CD1c-positive myeloid dendritic cell (primary cell): ENCODE measurements at regions not wholly inside any gene's neighbourhood (a gene's known extent, or its start where the extent isn't known, plus 50 kb on each side); places are given as distances from the start of the nearest gene placed in this dataset.
A peak's percentile ranks its signal among the peaks of the same experiment; 100 is the strongest.

Source experiments
- DNase-seq: peaks from one replicate; pipeline ENCODE4 v3.0.0-alpha.2; 2016; ENCODE audit errors: extremely low spot score

DNA sequence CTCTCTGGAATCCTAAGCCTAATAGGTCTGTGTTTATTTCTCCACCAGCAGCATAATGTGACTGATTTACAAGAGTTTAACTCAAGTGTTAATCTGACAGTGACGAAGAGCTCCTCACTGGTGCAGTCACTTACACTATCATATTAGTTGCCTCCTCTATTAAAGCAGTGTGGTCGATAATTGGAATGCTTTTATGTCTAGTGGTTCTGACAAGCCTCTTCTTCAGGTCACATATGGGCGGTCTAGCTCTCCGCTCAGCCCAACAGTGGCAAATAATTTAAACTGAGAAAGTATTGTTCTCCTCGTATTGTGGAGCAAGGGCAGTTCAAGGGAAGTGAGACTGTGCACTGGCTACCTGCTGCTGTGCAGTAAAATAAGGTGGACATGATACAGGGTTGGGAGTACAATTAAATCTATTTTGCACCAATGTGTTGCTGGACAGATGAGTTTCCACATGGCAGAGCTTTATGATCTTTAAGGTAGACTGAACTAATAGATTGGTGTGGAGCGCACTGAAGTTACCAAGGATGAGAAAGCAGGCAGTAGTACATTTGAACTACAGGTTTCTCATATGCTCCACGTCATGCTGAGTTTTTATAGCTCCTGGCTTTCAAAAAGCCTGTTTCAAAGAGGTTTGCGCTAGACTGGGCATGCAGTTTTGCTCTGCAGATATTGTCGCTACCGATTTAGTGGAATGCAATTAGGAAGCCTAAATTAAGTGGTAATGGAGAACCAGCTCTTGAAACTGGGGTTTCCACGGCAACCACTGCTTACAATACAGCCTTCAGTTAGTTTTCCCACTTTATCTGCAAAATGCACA is 151.7 kb upstream of the POU3F3 start:
- DNase-seq: no peak

DNA sequence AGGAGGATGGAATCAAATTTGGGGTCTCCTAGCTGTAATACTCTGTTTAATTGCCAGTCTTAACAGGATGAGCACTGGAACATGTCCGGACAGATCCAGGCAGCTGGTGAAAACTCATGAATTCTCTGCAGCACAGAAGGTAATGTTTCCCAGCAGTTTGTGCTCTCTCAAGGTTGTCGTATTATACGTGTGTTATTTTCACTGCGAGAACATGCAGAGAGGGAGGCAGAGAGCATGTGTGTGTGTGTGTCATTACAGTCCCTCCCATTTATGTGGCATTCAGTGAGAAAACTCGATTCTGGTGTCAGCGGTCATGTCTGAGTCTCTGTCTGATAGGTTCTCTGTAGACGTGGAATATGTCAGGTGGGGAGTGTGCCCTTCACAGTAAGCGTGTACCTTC is 150.2 kb upstream of the POU3F3 start:
- DNase-seq: no peak

DNA sequence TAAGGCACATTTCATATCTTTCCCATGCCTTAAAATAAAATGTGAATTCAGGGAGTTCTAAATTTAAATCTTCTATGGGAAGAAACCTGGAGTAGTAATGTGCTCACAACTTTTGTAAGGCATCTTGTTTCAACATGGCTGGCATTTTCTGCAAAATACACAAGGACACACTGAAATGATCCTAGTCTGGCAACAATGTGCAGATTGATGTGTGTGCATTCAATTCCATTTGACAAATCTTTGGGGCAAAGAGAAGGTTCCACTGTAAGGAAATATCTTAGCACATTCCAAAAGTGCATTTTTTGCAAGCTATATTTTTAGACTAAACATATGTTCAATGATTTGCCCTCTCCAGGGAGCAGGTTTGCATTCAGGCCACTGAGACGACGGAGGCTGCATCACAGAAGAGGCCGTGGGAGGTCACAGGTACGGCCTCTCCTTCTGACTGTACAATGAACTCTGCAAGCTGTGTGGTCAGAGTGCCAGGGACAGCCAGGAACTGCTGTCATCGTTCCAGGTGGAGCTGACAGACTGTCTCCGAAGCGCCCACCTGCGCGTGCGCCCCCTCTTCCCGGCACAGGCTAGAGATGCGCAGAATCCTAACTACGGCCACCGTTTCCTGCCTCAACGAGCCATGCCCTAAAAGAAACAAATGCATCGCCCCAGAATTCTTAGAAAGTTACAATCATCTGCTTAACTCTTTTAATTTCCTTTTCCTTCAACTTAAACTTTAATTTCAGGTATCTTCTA is 149.2 kb upstream of the POU3F3 start:
- DNase-seq: no peak

DNA sequence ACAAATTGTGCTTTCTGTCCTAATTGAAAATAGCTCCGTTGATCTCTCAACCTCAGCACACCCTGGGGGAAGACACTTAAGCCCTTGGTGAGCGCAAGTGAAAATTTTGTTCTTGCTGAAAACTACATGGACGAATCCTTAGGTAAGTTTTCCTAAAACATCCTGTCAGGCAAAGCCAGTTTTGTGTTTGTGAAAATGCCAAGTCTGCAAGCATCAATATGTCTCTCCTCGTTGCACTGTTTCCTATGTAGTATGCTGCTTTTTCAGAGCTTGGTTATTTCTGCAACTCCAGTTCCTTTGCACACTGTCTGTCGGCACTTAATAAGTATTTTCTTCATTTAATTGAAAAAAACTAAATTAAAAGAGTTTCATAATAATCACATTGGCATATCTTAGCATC is 146.9 kb upstream of the POU3F3 start:
- DNase-seq: no peak

DNA sequence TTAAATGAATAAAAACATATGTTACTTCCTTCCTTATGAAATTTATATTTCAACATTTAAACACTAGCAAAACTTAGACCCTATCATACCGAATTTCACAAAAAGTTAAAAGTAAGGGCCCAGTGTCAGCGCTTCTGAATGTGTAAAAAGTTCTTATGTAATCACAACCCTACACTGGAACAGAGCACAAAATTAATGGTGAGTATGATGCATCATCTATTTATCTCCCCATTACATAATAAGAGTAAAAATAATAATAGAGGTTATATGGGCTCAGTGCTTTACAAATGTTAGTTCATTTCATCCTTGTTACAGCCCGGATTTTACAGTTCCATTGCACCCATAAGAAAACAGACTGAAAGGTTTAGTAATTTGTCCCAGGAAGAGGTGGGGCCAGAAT is 144.9 kb upstream of the POU3F3 start:
- DNase-seq: no peak

DNA sequence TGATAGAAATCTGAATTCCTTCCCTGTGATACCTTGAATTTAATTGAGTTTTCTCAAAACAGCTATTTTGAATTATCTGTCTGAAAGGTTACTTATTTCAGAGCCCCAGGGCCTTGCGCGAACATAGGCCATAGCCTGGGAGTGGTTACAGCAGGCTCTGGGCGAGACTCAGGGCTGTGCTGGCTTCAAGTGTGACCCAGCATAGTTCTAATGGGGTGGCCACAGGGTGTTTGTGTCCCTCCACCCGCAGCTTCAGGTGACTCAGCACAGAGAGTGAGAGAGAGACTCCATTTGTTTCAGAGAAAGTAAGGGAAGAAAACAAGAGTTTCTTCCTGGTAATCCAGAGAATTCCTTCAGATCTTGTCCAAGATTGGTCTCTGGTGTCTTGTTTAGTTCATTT is 137.9 kb upstream of the POU3F3 start:
- DNase-seq: no peak

DNA sequence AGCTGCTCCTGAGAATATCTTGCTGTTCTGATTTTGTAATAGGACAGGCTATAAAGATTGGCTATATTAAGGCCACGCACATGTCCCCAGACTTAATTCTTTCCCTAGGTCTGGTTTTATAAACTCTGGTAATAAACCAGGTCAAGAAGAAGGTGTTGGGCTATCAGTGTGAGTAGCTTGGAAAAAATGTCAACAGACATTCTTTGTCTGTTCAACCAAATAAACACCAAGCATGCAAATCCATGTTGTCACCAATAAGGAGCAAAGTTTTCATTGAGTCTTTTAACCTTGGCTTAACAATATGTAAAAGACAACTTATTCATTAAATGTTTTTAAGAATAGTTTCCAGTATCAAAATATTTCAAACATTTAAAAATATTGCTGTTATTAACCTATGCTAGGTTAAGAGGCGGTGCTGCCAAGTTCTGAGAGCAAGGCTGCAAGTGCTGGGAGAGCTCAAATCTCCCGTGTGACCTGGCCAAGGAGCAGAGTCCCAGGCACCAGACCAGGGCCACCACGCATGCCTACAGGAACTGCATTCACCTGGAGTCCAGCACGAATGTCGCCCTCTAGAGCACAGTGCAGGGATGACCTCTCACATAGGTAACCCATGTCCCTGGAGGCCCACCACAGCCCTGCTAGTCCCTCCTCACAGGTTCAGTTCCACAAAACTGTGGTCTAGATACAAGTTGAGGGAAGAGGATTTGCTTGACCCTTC is 120.5 kb upstream of the POU3F3 start:
- DNase-seq: peak; percentile 4

DNA sequence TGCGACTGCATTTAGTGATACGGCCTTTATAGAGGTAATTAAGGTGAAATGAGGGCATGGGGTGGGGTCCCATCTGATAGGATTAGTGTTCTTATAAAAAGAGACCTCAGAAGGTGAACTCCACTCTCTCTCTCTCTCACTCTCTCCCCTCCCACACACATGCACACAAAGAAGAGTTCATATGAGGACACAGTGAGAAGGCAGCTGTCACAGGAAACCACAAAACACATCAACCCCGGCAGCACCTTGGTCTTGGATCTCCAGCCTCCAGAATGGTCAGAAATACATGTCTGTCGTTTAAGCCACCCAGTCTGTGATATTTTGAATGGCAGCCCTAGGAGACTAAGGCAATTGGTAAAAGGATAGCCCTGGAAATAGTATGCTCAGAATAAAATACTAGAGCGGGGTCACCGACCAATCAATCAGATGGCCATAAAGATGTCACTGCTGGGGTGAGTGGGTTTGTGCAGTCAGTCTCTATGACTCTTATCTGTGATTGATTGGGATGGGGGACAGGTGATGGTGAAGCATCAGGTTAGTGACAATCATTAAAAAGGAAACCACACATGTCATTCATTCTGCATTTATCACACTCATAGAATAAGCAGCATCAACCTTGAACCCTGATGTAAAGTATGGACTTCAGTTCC is 118.9 kb upstream of the POU3F3 start:
- no peak for DNase-seq

DNA sequence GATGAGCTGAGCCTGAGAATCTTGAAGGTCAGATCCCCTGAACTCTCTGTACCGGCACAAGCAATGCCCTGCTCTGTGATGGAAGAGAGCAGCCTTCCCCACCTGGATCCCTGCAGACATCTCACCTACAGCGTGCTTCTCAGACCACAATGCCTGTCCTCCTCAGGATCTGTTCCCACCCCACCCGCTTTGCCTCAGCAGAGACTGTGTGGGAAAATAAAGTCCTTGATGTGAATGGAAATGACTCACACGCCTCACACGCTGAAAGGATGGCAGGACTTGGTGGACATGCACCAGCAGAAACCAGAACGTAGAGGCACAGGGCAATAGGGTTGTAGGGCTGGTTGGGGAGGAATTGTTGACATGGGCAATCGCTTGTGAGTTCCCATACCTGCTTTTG is 117.9 kb upstream of the POU3F3 start:
- no peak for DNase-seq

DNA sequence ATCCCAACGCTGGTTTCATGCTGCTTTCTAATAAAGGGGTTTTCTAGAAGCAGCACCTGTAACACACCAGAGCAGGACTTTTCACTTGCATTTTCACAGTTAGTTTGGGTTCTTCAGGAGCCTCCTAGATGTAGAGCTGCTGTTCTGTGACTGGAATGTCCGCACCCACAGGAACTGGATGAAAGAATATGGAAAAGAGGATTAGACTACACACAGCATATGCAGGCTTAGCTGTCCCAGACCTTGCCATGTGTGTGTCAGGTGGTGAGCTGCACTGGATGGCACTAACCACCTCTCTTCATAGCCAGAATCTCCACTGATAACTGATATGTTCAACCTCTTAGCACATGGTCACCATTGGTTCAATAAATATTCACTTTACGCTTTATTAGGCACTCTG is 112.1 kb upstream of the POU3F3 start:
- no peak for DNase-seq

DNA sequence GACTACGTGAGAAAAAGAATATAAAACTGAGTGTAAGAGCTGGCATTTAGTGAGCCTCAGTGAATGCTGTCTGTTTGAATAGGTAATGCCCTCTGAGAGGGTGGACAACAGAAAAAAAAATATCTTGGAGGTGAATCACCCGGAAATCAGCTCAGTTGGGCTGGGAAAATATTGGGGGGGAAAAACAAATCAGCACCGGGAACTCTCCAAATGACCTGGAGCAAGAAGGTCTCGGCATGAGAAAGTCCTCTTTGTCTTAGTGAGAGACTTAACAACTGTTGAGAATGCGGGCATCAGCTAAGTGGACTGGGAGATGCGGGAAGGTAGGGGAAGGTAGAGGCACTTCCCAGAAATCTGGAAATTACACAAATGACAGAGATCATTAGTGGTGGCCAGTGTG is 109.4 kb upstream of the POU3F3 start:
- DNase-seq: no peak

DNA sequence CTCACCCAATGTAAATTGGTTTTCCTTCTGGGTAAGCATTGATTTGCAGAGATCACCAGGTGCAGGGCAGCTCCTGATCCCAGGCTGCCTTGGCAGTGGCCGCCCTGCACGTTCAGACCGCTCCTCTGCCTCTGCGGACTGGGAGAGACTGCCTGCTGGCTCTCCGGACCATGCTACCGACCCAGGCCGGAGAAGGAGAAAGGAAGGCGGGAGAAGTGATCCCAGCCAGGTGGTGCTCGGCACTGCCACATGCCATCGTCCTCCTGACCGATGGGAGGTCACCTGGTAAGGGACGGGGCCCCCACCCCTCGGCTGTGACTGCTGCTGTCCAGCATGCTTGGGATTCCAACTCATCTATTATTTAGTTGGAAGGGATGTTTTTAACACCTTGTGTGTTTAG is 108.1 kb upstream of the POU3F3 start:
- DNase-seq: no peak

DNA sequence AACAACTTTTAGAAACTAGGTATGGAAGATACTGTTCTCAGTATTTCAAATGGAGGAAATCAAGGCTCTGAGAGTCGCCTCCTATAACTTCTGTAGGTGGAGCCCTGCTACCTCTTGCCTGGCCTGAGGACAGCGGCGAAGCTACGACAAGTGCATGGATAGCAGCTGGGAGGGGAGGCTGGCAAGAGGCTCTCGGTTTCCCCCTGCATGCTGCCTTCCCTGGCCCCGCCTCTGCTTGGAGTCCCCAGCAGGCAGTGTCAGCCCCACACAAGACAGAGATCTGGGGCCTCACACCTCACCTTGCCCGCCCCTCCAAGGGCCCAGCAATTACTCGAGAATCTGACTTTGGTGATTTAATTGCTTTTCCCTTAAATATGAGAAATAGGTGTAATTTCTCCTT is 107.6 kb upstream of the POU3F3 start:
- DNase-seq: no peak

DNA sequence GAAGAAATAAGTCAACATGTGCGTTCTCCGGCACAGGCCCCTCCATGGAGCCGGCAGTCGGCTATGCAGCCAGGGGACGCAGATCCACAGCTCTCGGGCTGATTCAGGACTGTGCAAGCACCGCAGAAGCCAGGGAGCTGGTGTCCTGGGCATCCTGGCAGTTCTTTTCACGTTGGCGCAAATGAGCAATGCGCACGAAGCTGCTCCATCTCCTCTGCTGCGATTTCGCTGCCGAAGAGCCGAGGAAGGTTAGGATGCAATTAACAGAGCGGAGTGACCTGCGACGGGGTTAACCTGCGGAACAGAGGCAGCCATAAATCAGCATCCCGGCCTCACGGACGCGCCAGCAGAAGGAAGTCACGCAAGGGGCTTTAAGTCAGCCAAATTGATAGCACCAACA is 107.1 kb upstream of the POU3F3 start:
- no peak for DNase-seq

DNA sequence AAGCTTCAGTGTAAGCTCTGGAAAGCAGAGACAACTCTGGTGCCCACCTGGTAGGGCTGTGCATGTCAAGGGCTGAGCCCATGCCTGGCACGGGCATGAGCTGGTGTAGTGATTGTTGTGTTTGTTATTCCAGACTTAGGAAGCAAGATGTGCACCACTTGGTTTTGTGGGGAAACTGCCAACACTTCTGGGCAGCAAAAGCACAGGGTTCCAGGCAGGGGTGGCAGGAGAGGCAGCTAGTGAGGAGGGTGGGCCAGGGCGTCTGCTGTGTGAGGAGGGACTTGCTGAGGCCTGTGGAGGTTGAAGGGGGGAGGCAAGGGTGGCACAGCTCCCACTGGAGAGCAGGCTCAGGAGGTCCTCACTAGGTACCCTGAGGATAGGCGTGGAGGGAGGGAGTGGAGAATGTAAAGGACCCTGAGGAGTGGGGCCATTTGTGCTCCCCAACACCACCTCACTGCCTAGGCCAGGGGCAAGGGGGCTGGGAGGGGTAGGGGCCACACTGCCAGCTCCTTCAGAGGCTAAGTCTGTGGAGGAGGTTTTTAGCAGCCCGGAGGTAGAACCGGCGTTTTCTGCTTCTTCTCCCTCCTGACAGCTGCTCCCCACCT is 104.0 kb upstream of the POU3F3 start:
- no peak for DNase-seq

DNA sequence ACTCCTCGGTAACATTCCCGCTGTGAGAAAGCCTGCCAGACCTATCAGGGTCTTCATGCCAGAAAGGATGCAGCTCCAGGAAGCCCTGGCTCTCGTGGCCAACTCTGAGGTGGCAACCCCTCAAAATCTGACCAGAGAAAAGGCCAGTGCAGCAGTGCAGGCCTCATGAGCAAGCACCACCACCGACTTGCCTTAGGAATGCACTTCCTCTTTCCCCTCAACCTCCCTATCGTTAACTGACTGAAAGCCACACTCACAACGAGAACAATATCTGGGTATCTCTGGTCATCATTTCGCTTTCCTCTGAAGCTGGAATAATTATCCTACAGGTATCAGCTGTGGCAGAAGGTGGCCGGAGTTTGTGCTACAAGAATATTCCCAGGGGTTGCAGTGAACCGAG is 101.4 kb upstream of the POU3F3 start:
- DNase-seq: peak; percentile 25

DNA sequence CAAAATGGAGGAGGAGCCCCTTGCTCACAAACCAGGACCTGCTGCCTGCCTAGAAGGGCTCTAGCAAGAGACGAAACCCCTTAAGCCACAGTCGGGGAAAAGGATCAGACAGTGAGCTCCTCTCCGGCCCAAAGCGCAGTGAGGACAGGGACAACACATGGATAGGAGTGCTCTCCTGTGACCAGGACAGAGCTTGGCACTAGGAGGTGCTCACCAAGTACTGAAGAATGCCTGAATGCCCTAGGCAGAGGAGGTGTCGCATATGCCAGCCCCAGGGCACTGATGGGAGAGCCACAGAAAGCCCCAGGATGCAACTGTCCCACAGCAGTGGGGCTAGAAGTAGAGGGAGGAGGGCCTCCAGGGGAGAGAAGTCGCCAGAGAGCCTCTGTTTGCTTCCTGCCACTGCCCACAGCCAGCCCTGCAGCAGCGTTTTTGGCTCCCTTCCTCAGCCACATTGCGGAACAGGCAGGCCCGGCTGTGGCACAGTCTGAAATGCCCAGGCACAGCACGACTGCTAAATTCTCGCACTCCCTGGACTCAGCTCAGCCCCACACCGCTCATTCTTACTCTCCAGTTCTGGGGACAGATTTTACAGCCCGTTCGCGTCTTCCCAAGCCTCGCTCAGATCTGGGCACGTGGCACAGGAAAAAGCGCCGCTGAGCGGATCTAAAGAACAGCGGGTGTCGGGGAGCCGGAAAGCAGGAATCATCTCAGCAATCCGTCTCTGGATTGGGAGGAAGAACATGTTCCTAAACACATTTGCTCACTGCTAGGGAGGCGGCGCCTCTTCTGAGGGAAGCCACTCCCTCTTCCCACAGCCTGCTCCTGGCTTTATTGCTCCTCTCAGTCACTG is 98.7 kb upstream of the POU3F3 start:
- DNase-seq: peak; percentile 59

DNA sequence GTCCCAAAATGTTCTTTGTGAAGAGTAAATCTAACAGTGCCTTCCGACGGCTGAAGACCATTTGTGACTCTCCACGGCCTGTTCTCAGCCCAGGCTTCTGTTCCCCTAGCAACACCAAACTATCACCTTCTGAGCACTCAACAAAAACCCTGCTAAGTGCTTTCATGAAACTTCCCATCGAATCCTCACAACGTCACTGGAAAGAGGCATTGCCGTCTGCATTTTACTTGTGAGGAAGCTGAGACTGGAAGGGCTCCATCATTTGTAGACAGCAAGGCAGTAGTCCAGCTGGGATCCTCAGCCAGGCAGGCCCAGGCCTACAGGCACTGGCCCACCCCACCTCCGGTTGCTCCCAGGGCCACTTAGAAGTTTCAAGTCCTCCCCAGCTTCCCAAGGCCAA is 97.8 kb upstream of the POU3F3 start:
- no peak for DNase-seq

DNA sequence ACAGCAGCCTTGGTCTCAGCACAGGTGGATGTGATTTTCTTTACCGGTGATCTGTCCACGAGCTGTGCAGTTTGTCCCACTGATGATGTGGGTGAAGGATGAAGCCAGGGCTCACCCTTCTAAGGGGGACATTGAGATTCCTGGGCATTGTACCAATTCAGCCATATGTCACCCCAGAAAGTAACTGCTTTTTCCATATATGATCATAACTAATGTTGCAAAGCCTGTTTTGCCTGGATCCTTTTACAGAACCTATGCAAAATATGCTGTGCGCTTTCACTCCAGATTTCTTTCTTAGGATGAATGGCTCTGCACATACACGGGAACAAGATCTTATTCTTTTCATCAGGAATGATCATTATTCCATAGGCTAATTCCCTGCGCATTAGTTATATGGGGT is 96.9 kb upstream of the POU3F3 start:
- DNase-seq: no peak

DNA sequence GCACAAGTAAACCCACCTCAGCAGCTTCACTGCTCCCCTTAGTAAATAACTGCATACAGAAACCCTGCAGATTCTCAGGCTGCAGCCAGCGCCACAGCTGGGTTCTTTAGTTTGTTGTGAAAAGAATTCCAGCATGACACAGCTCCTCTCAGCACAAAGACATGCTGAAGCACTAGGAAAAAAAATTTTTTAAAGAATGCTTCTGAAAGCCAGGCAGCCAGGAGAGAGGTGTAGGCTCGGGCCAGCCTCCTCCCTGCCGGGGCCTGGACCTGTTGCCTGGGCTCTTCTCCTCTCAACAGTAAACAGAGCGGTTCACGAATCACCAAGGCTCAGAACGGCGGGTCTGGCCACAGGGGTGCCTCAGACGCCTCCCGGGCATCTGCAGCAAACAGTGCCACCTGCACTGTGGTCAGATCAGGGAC is 95.7 kb upstream of the POU3F3 start:
- DNase-seq: no peak

DNA sequence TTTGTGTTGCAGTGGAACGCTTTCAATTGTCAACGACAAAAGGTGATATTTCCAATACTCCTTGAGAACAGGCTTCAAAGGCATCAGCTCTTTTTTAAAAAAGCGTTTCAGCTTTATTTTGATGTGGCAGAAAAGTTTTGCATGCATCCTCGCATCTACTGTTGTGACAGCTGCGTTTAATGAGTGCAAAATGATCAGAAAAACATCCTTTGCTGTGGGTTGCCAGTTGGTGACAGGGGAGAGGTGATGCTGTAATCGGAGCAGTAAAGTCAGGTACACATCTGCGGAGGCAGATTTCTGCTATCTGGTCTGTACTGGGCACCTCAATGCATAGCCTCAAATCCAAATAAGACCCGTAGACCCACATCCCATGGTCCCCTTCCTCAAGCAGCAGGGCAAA is 91.9 kb upstream of the POU3F3 start:
- DNase-seq: no peak
